Muscle of leg (tissue), 3 donors: ENCODE measurements at regions not wholly inside any gene's neighbourhood (a gene's known extent, or its start where the extent isn't known, plus 50 kb on each side); places are given as distances from the start of the nearest gene placed in this dataset.

ENCODE experiments used
- DNase-seq: peaks from one replicate; pipeline ENCODE4 v3.0.0; 2013
- H3K27ac ChIP-seq: one replicate; pipeline ENCODE4 v1.5.1; 2013; ENCODE audit warnings: mild to moderate bottlenecking, low read length, control low read depth
- H3K27me3 ChIP-seq: one replicate; pipeline ENCODE4 v1.6.1; 2013; ENCODE audit warnings: low read length; ENCODE audit not compliant: control insufficient read depth, insufficient read depth
- H3K36me3 ChIP-seq: one replicate; pipeline ENCODE4 v1.6.1; 2013; ENCODE audit warnings: low read length; ENCODE audit not compliant: control insufficient read depth, insufficient read depth
- H3K4me1 ChIP-seq: one replicate; pipeline ENCODE4 v1.6.1; 2013; ENCODE audit warnings: low read length; ENCODE audit not compliant: control insufficient read depth, insufficient read depth
- H3K4me3 ChIP-seq: one replicate; pipeline ENCODE4 v1.5.1; 2013; ENCODE audit warnings: low read length, control low read depth
- H3K9me3 ChIP-seq: replicated peaks from 2 replicates; pipeline ENCODE4 v1.6.1; 2013; ENCODE audit warnings: low read depth, low read length; ENCODE audit not compliant: control insufficient read depth
- WGBS: methylation state at CpG from one replicate; pipeline ENCODE4 v1.1.5; 2013; ENCODE audit warnings: missing lambda C conversion rate; ENCODE audit not compliant: insufficient coverage; 5-methylcytosine and 5-hydroxymethylcytosine counted together

- Histone ChIP-seq H3K4me3 (no peak overlapping the region), H3K36me3 (no peaks in the 10 kb centered on the region), H3K4me1 (no peaks in the 10 kb centered on the region), H3K27me3 (no peaks in the 10 kb centered on the region), H3K9me3 (no peaks in the 10 kb centered on the region), H3K27ac (no peak overlapping the region)
- no peak for DNase-seq
- no CpG with 5 or more reads among the region's 5 CpGs for WGBS
These were observed 354.8 kb downstream of the ETS1 start for GRCh38 chr11:128232588-128232987.

- DNase-seq: no peak
- no peaks in the 10 kb centered on the region for H3K4me1 ChIP-seq
- no peaks in the 10 kb centered on the region for H3K36me3 ChIP-seq
- no peaks in the 10 kb centered on the region for H3K9me3 ChIP-seq
- no peaks in the 10 kb centered on the region for H3K27me3 ChIP-seq
- no peak overlapping the region for H3K27ac ChIP-seq
- H3K4me3 ChIP-seq: no peak overlapping the region
- WGBS: no CpG with 5 or more reads among the region's 4 CpGs
These were observed 355.4 kb downstream of the ETS1 start for GRCh38 chr11:128231845-128232410.

- Histone ChIP-seq H3K4me3 (no peak overlapping the region), H3K27me3 (no peaks in the 10 kb centered on the region), H3K4me1 (no peaks in the 10 kb centered on the region), H3K27ac (no peak overlapping the region), H3K9me3 (no peaks in the 10 kb centered on the region), H3K36me3 (no peaks in the 10 kb centered on the region)
- no peak for DNase-seq
- no CpG with 5 or more reads among the region's 3 CpGs for WGBS
These were observed 359.9 kb downstream of the ETS1 start for GRCh38 chr11:128227466-128227865.

- no peak for DNase-seq
- Histone ChIP-seq H3K9me3 (no peaks in the 10 kb centered on the region), H3K36me3 (no peaks in the 10 kb centered on the region), H3K4me3 (no peak overlapping the region), H3K27ac (no peak overlapping the region), H3K27me3 (no peaks in the 10 kb centered on the region), H3K4me1 (no peaks in the 10 kb centered on the region)
- WGBS: 55% methylated on average over 3 of the region's 7 CpGs
These were observed 361.1 kb downstream of the ETS1 start for GRCh38 chr11:128226106-128226716.

- no peak overlapping the region for H3K27ac ChIP-seq
- H3K4me3 ChIP-seq: no peak overlapping the region
- no peaks in the 10 kb centered on the region for H3K4me1 ChIP-seq
- WGBS: 100% methylated on average over 1 of the region's 5 CpGs
- no peaks in the 10 kb centered on the region for H3K27me3 ChIP-seq
- no peak for DNase-seq
- no peaks in the 10 kb centered on the region for H3K9me3 ChIP-seq
- no peaks in the 10 kb centered on the region for H3K36me3 ChIP-seq
These were observed 365.0 kb downstream of the ETS1 start for GRCh38 chr11:128222245-128222884.

GRCh38 chr11:128219731-128220120 lies 367.6 kb downstream of the ETS1 start:
- Histone ChIP-seq H3K4me3 (no peak overlapping the region), H3K4me1 (no peaks in the 10 kb centered on the region), H3K9me3 (no peaks in the 10 kb centered on the region), H3K27me3 (no peaks in the 10 kb centered on the region), H3K36me3 (no peaks in the 10 kb centered on the region), H3K27ac (no peak overlapping the region)
- 86% methylated on average over 1 of the region's 4 CpGs for WGBS
- DNase-seq: no peak

GRCh38 chr11:128216198-128216597 lies 371.2 kb downstream of the ETS1 start:
- H3K27me3 ChIP-seq: no peaks in the 10 kb centered on the region
- H3K4me3 ChIP-seq: no peak overlapping the region
- WGBS: no CpG with 5 or more reads among the region's 1 CpG
- H3K27ac ChIP-seq: no peak overlapping the region
- DNase-seq: no peak
- H3K4me1 ChIP-seq: no peaks in the 10 kb centered on the region
- no peaks in the 10 kb centered on the region for H3K9me3 ChIP-seq
- H3K36me3 ChIP-seq: no peaks in the 10 kb centered on the region

- 96% methylated on average over 19 of the region's 28 CpGs for WGBS
These were observed 372.0 kb downstream of the ETS1 start for GRCh38 chr11:128215238-128215882.

GRCh38 chr11:128214263-128214662 lies 373.1 kb downstream of the ETS1 start:
- H3K4me1 ChIP-seq: no peaks in the 10 kb centered on the region
- no peak overlapping the region for H3K4me3 ChIP-seq
- H3K27me3 ChIP-seq: no peaks in the 10 kb centered on the region
- no peaks in the 10 kb centered on the region for H3K36me3 ChIP-seq
- no peak for DNase-seq
- H3K27ac ChIP-seq: no peak overlapping the region
- H3K9me3 ChIP-seq: no peaks in the 10 kb centered on the region
- 85% methylated on average over 9 of the region's 9 CpGs for WGBS

More at GRCh38 chr11:128215238-128215882, 372.0 kb downstream of the ETS1 start:
- H3K27me3 ChIP-seq: no peaks in the 10 kb centered on the region
- H3K4me3 ChIP-seq: no peak overlapping the region
- H3K4me1 ChIP-seq: no peaks in the 10 kb centered on the region
- no peak for DNase-seq
- no peaks in the 10 kb centered on the region for H3K36me3 ChIP-seq
- H3K9me3 ChIP-seq: no peaks in the 10 kb centered on the region
- no peak overlapping the region for H3K27ac ChIP-seq

- no peaks in the 10 kb centered on the region for H3K9me3 ChIP-seq
- H3K4me3 ChIP-seq: no peak overlapping the region
- no peaks in the 10 kb centered on the region for H3K36me3 ChIP-seq
- no peak for DNase-seq
- peaks cover 3% of the 10 kb centered on the region for H3K4me1 ChIP-seq
- no peak overlapping the region for H3K27ac ChIP-seq
- WGBS: no CpG with 5 or more reads among the region's 1 CpG
- no peaks in the 10 kb centered on the region for H3K27me3 ChIP-seq
These were observed 373.9 kb downstream of the ETS1 start for GRCh38 chr11:128213461-128213860.
